T-cell (primary cell): ENCODE measurements at regions not wholly inside any gene's neighbourhood (a gene's known extent, or its start where the extent isn't known, plus 50 kb on each side); places are given as distances from the start of the nearest gene placed in this dataset.

Experiments used
- ATAC-seq, 4 experiments: fragments of 200-7000 bp in 3 of 4; fragments of 150-1000 bp in 1 of 4; cut with Tn5 transposase; replicated peaks in 1 of 4; 1 replicate in 3 of 4; 2 replicates in 1 of 4; pipeline ENCODE4 v1.10.0; 2021; ENCODE audit warnings: moderate library complexity in 3 of 4, mild to moderate bottlenecking in 2 of 4, moderate number of reproducible peaks in 1 of 4
- CTCF ChIA-PET, 2 donors: fragments of 300-600 bp; sonication (Branson Sonifier 250); formaldehyde crosslinking; loops; one replicate each; lab custom pipeline; 2022; ENCODE audit warnings: antibody characterized with exemption in 2 of 2; lab: Charles Lee
- POLR2A ChIA-PET, 2 donors: fragments of 300-600 bp; sonication (Branson Sonifier 250); formaldehyde crosslinking; loops; one replicate each; lab custom pipeline; 2022; ENCODE audit warnings: antibody characterized with exemption in 2 of 2; lab: Charles Lee
- DNase-seq, 35 experiments: peaks; one replicate each; pipeline versions ENCODE4 v3.0.0 to v3.0.0-alpha.2; 2013 to 2023
- H3K27ac ChIP-seq: one replicate; pipeline ENCODE4 v1.5.1; 2013; ENCODE audit warnings: low read length
- H3K27me3 ChIP-seq, 2 experiments: replicated peaks in 1 of 2; 1 replicate in 1 of 2; 2 replicates in 1 of 2; pipeline versions ENCODE4 v1.6.1 to v1.7.0; 2013; ENCODE audit warnings: low read length in 1 of 2, mixed read lengths in 1 of 2; ENCODE audit not compliant: control insufficient read depth in 2 of 2, insufficient read depth in 2 of 2; ENCODE audit errors: extremely low read depth in 1 of 2
- H3K36me3 ChIP-seq, 2 donors: 1 replicate in 1 of 2; 2 replicates in 1 of 2; pipeline versions ENCODE4 v1.6.1 to v1.7.0; 2013; ENCODE audit warnings: low read length in 1 of 2; ENCODE audit not compliant: control insufficient read depth in 2 of 2, insufficient read depth in 1 of 2; ENCODE audit errors: extremely low read depth in 1 of 2
- H3K4me1 ChIP-seq, 2 experiments: 1 replicate in 1 of 2; 2 replicates in 1 of 2; pipeline versions ENCODE4 v1.6.1 to v1.7.0; 2013; ENCODE audit warnings: low read length in 2 of 2, mixed read lengths in 1 of 2; ENCODE audit not compliant: insufficient read depth in 2 of 2, control insufficient read depth in 1 of 2; ENCODE audit errors: extremely low read depth in 1 of 2
- H3K4me3 ChIP-seq, 2 donors: 1 replicate in 1 of 2; 2 replicates in 1 of 2; pipeline versions ENCODE4 v1.5.1 to v1.7.0; 2013; ENCODE audit warnings: mild to moderate bottlenecking in 2 of 2, low read length in 1 of 2, moderate library complexity in 1 of 2; ENCODE audit not compliant: control insufficient read depth in 1 of 2; ENCODE audit errors: extremely low read depth in 1 of 2
- H3K9me3 ChIP-seq: 2 replicates; pipeline ENCODE4 v1.7.0; 2013
- H3K27ac Mint-ChIP-seq, 2 donors: one replicate each; pipeline ENCODE4 v1.8.0; 2020 to 2021; ENCODE audit warnings: mild to moderate bottlenecking in 2 of 2, mixed read lengths in 2 of 2
- H3K27me3 Mint-ChIP-seq, 2 donors: one replicate each; pipeline ENCODE4 v1.8.0; 2021 to 2022; ENCODE audit warnings: mixed read lengths in 2 of 2
- H3K36me3 Mint-ChIP-seq: one replicate; pipeline ENCODE4 v1.8.0; 2021; ENCODE audit warnings: mixed read lengths
- H3K4me1 Mint-ChIP-seq, 3 donors: one replicate each; pipeline ENCODE4 v1.8.0; 2020 to 2022; ENCODE audit warnings: mixed read lengths in 3 of 3, mild to moderate bottlenecking in 1 of 3
- H3K4me3 Mint-ChIP-seq, 3 donors: one replicate each; pipeline ENCODE4 v1.8.0; 2020 to 2022; ENCODE audit warnings: mild to moderate bottlenecking in 3 of 3, mixed read lengths in 3 of 3, moderate library complexity in 3 of 3
- H3K9me3 Mint-ChIP-seq, 3 donors: one replicate each; pipeline ENCODE4 v1.8.0; 2020 to 2022; ENCODE audit warnings: mixed read lengths in 3 of 3
- WGBS: methylation state at CpG from one replicate; pipeline ENCODE4 v1.1.5; 2013; ENCODE audit warnings: missing lambda C conversion rate; ENCODE audit not compliant: insufficient coverage; 5-methylcytosine and 5-hydroxymethylcytosine counted together

GRCh38 chr13:21986602-21987001 is 315.7 kb downstream of the FGF9 start:
- ATAC-seq = no peak
- no peak overlapping the region for H3K27ac ChIP-seq
- CTCF ChIA-PET = no interaction called here
- peaks cover 0 to 6% of the 10 kb centered on the region in 2 experiments for H3K27me3 ChIP-seq
- WGBS = 91% methylated on average over 10 of the region's 10 CpGs
- no peaks in the 10 kb centered on the region for H3K27me3 Mint-ChIP-seq
- no peak overlapping the region for H3K4me3 Mint-ChIP-seq
- H3K9me3 ChIP-seq = no peaks in the 10 kb centered on the region
- no peaks in the 10 kb centered on the region for H3K4me1 ChIP-seq
- no peak overlapping the region for H3K4me3 ChIP-seq
- no peaks in the 10 kb centered on the region for H3K36me3 ChIP-seq
- H3K27ac Mint-ChIP-seq = no peak overlapping the region
- H3K9me3 Mint-ChIP-seq = no peaks in the 10 kb centered on the region
- DNase-seq = no peak
- H3K36me3 Mint-ChIP-seq = no peaks in the 10 kb centered on the region
- no peaks in the 10 kb centered on the region for H3K4me1 Mint-ChIP-seq
- POLR2A ChIA-PET = no interaction called here

- H3K9me3 Mint-ChIP-seq = no peaks in the 10 kb centered on the region
- H3K36me3 ChIP-seq = no peaks in the 10 kb centered on the region
- H3K4me1 Mint-ChIP-seq = no peaks in the 10 kb centered on the region
- H3K4me1 ChIP-seq = no peaks in the 10 kb centered on the region
- H3K4me3 Mint-ChIP-seq = no peak overlapping the region
- H3K27ac ChIP-seq = no peak overlapping the region
- H3K27ac Mint-ChIP-seq = no peak overlapping the region
- no peak overlapping the region for H3K4me3 ChIP-seq
- H3K27me3 ChIP-seq = peaks cover 0 to 6% of the 10 kb centered on the region in 2 experiments
- DNase-seq = no peak
- ATAC-seq = no peak
- WGBS = 61% methylated on average over 4 of the region's 7 CpGs
- H3K9me3 ChIP-seq = no peaks in the 10 kb centered on the region
- no peaks in the 10 kb centered on the region for H3K36me3 Mint-ChIP-seq
- no peaks in the 10 kb centered on the region for H3K27me3 Mint-ChIP-seq
- ChIA-PET CTCF (no interaction called here), POLR2A (interaction anchor here in 1 of 2 donors (0.7 kb wide), 1 partner anchor 586 kb away, joined by 3 read pairs; no protein-coding TSS in a partner anchor)
Measured at GRCh38 chr13:21987793-21988192, 316.9 kb downstream of the FGF9 start.

GRCh38 chr13:21988624-21989023 is 317.8 kb downstream of the FGF9 start:
- DNase-seq (no peak), ATAC-seq (no peak)
- Histone ChIP-seq H3K36me3 (no peaks in the 10 kb centered on the region), H3K27me3 (peaks cover 0 to 6% of the 10 kb centered on the region in 2 experiments), H3K27ac (no peak overlapping the region), H3K4me3 (no peak overlapping the region), H3K4me1 (no peaks in the 10 kb centered on the region), H3K9me3 (no peaks in the 10 kb centered on the region)
- CTCF ChIA-PET = no interaction called here
- no peaks in the 10 kb centered on the region for H3K36me3 Mint-ChIP-seq
- H3K4me3 Mint-ChIP-seq = no peak overlapping the region
- WGBS = 93% methylated on average over 7 of the region's 7 CpGs
- no peaks in the 10 kb centered on the region for H3K4me1 Mint-ChIP-seq
- POLR2A ChIA-PET = no interaction called here
- no peak overlapping the region for H3K27ac Mint-ChIP-seq
- H3K9me3 Mint-ChIP-seq = no peaks in the 10 kb centered on the region
- H3K27me3 Mint-ChIP-seq = no peaks in the 10 kb centered on the region

GRCh38 chr13:21996049-21996448 is 325.2 kb downstream of the FGF9 start:
- no peak overlapping the region for H3K27ac ChIP-seq
- ChIA-PET CTCF (no interaction called here), POLR2A (no interaction called here)
- no peaks in the 10 kb centered on the region for H3K36me3 Mint-ChIP-seq
- H3K27me3 Mint-ChIP-seq = peaks cover 5 to 8% of the 10 kb centered on the region in 2 donors
- no peaks in the 10 kb centered on the region for H3K4me1 ChIP-seq
- H3K4me3 ChIP-seq = no peak overlapping the region
- no peaks in the 10 kb centered on the region for H3K9me3 ChIP-seq
- H3K4me1 Mint-ChIP-seq = no peaks in the 10 kb centered on the region
- DNase-seq = no peak
- no peaks in the 10 kb centered on the region for H3K9me3 Mint-ChIP-seq
- ATAC-seq = no peak
- no peak overlapping the region for H3K4me3 Mint-ChIP-seq
- no peak overlapping the region for H3K27ac Mint-ChIP-seq
- H3K27me3 ChIP-seq = peaks cover 0 to 22% of the 10 kb centered on the region in 2 experiments
- 80% methylated on average over 1 of the region's 3 CpGs for WGBS
- H3K36me3 ChIP-seq = no peaks in the 10 kb centered on the region

GRCh38 chr13:21997726-21998125 is 326.9 kb downstream of the FGF9 start:
- Mint-ChIP-seq H3K27ac (no peak overlapping the region), H3K4me3 (no peak overlapping the region), H3K9me3 (no peaks in the 10 kb centered on the region), H3K27me3 (peaks cover 5 to 9% of the 10 kb centered on the region in 2 donors), H3K36me3 (no peaks in the 10 kb centered on the region), H3K4me1 (no peaks in the 10 kb centered on the region)
- DNase-seq = no peak
- Histone ChIP-seq H3K4me3 (no peak overlapping the region), H3K36me3 (no peaks in the 10 kb centered on the region), H3K4me1 (no peaks in the 10 kb centered on the region), H3K27me3 (peaks cover 0 to 26% of the 10 kb centered on the region in 2 experiments), H3K27ac (no peak overlapping the region), H3K9me3 (no peaks in the 10 kb centered on the region)
- POLR2A ChIA-PET = no interaction called here
- 80% methylated on average over 1 of the region's 2 CpGs for WGBS
- CTCF ChIA-PET = no interaction called here
- no peak for ATAC-seq

GRCh38 chr13:21998279-21998990 is 327.6 kb downstream of the FGF9 start:
- Mint-ChIP-seq H3K9me3 (no peaks in the 10 kb centered on the region), H3K4me1 (no peaks in the 10 kb centered on the region), H3K4me3 (no peak overlapping the region), H3K27ac (no peak overlapping the region), H3K36me3 (no peaks in the 10 kb centered on the region), H3K27me3 (peaks cover 5 to 9% of the 10 kb centered on the region in 2 donors)
- ChIA-PET CTCF (no interaction called here), POLR2A (no interaction called here)
- ATAC-seq (no peak), DNase-seq (no peak)
- H3K27ac ChIP-seq = no peak overlapping the region
- 56% methylated on average over 6 of the region's 12 CpGs for WGBS
- H3K9me3 ChIP-seq = no peaks in the 10 kb centered on the region
- no peak overlapping the region for H3K4me3 ChIP-seq
- no peaks in the 10 kb centered on the region for H3K4me1 ChIP-seq
- H3K36me3 ChIP-seq = no peaks in the 10 kb centered on the region
- peaks cover 0 to 26% of the 10 kb centered on the region in 2 experiments for H3K27me3 ChIP-seq
